HG02938 (cell line): ENCODE measurements at regions not wholly inside any gene's neighbourhood (a gene's known extent, or its start where the extent isn't known, plus 50 kb on each side); places are given as distances from the start of the nearest gene placed in this dataset.

ENCODE experiments used
- ATAC-seq: cut with Tn5 transposase; IDR thresholded peaks from one replicate; pipeline ENCODE4 v1.9.1; 2021; ENCODE audit warnings: mild to moderate bottlenecking, moderate library complexity; ENCODE audit not compliant: unreplicated experiment

GRCh38 chr3:157751386-157751785 lies 248.2 kb upstream of the VEPH1 start:
- no peak for ATAC-seq

- ATAC-seq, result no peak
Observed at GRCh38 chr3:157746391-157746790, 243.2 kb upstream of the VEPH1 start.

DNA sequence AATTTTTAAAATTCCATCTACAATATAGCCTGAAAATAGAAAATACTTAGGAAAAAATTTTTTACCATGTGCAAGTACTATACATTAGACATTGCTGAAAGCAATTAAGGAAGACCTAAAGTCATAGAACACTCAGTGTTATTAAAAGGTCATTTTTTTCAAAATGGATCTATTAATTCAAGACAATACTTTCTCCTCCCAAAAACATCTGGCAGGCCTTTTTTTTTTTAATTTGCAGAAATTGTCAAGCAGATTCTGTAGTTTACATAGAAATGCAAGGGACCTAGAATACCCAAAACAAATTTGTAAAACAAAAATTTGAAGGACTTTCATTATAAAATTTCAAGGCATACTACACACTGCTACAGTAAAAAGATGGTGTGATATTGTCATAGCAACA lies 238.4 kb upstream of the VEPH1 start:
- ATAC-seq, result no peak

- no peak for ATAC-seq
Observed at GRCh38 chr3:157738441-157738840, 235.2 kb upstream of the VEPH1 start.

GRCh38 chr3:157718800-157719199 lies 215.6 kb upstream of the VEPH1 start:
- no peak for ATAC-seq

GRCh38 chr3:157713101-157713500 lies 209.9 kb upstream of the VEPH1 start:
- ATAC-seq, result no peak

DNA sequence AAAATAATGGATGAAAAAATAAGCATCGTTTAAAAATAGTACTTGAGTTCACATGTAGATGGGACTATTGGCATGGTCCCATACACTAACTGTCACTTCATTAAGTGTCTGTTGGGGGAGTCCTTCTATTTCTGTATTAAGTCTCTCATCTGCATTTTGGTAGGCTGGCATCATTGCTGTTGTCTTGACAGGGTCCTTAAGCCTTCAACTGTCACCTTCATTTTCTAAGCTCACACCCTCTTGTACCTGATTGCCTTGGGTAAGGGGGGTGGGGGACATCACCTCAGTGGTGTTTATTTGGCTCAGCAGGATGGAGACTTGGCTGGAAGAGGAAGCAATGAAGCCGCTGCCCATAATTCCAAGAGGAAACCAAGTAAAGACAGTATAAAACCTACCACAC lies 202.0 kb upstream of the VEPH1 start:
- no peak for ATAC-seq

- ATAC-seq, result no peak
Observed at GRCh38 chr3:157700405-157700804, 197.2 kb upstream of the VEPH1 start.

- no peak for ATAC-seq
Observed at GRCh38 chr3:157695586-157695985, 192.4 kb upstream of the VEPH1 start.

DNA sequence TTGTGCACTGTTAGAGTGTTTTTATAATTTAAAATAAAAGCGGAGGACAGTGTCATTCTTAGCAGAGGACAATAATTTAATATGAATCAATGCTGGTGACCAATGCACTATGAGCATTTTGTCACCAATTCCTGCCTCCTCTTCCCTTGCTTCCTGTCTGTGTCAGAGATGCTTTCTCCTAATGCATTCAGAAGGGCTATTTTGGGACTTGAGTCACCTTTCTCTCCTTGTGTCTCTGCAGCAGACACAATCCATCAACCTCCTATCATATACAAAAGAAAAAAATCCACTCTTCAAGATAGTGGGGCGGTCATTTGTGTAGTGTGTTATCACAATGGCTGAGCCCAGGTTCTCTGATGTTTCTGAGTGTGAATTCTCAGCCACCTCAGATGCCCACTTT lies 191.9 kb upstream of the VEPH1 start:
- ATAC-seq, result no peak

DNA sequence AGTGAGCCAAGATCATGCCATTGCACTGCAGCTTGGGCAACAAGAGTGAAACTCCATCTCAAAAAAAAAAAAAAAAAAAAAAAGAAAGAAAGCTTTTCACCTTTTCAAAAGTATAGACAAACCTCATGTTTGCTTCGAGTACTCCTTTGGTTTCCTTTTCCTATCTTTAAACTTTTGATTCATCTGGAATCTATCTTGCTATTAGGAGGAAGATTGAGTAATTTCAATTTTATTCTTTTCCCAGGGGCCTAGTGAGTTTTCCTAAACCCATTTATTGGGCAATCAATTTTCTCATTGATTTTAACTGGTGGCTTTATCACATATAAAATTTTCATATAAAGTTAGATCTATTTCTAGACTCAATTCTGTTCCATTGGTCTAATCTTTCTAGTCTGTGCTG lies 190.5 kb upstream of the VEPH1 start:
- ATAC-seq, result no peak

DNA sequence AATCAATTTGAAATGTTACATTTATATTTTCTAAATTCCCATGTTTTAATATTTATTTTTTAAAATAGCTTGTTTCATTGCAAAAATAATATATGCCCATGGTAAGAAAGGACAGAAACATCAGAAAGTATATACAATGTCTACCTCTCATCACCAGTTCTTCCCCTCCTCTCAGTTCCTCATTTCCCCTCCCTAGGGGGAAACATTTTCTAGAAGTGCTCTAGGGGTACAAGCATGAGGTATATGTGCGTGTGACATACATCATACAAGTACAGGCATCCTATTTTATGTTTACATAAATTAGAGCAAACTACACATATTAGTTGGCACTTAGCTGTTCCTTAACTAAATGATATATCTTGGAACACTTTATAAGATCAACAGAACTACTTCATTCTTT lies 189.3 kb upstream of the VEPH1 start:
- ATAC-seq, result peak; percentile 87

DNA sequence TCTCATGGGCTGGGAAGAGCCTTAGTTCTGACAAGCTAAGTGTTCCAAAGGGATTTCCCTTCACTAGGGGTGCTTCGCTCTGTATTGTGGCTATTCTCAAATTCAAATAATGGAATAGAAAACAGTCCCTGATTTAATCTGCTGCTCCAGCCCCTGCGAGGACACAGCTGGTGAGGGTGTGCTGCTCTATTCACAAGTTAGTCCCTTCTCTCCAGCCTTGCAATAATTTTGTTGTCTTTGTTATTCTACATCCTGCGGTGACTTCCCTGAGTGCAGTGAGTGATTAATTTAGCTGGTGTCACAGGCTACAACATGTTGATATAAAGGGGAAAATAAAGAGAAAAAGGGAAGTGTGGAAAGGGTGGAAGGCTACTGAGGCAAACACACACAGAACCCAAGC lies 180.5 kb upstream of the VEPH1 start:
- no peak for ATAC-seq

DNA sequence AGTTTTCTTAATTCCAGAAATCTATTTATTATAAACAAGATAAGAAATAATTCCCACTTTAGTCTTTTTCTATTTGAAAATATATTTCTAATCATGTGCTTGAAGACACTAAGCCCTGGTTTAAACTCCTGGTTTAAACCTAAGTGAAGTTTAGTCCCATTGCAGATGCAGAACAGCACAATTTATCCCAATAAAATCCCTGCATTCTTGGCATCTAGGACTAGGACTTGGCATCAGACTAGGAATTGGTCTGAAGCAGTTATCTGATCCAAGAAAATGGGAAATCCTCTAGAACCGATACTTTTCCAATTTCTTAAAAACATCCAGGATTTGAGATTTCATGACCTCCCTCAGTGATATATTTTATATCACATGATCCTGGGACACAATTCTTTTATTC lies 168.8 kb upstream of the VEPH1 start:
- ATAC-seq, result no peak

DNA sequence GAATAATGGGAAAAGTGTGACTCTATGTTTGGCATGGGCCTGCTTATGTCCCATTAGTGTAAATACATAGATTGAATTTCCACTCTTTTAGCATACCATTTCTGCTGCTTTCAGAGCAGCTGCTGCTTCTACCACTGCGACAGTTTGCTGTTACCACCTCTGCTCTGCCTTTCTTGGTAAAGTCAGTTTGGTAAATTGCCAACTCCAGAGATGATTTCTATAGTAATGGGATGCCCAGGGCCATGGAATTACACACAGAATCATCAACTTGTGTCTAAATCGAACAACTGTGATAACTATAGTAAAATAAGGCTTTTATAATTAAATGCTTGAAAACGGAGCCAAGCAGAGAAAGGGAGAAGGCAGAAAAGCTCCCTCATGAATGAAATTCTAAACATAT lies 168.4 kb upstream of the VEPH1 start:
- no peak for ATAC-seq

DNA sequence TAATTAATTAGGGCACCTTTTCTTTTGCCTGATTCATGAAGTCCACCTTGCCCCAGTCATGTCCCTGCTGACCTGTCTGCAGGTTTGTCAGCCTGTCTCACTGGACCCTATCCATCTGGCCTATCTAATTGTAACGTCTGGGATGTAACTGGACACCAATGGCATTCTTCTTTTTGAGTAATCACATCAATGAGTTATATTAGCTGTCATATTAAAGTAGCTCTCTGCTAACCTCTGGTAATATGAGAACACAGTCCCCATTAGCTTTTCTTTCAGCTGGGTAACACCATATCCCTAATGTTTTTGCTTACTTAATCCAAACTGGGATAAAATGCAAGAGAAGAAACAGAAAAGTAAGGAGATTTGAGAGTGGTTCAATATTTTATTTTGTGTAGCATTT lies 166.2 kb upstream of the VEPH1 start:
- no peak for ATAC-seq

- ATAC-seq, result no peak
Observed at GRCh38 chr3:157667493-157667892, 164.3 kb upstream of the VEPH1 start.

- no peak for ATAC-seq
Observed at GRCh38 chr3:157662171-157662570, 159.0 kb upstream of the VEPH1 start.

GRCh38 chr3:157660847-157661246 lies 157.6 kb upstream of the VEPH1 start:
- ATAC-seq, result no peak

- no peak for ATAC-seq
Observed at GRCh38 chr3:157652366-157652765, 149.2 kb upstream of the VEPH1 start.

DNA sequence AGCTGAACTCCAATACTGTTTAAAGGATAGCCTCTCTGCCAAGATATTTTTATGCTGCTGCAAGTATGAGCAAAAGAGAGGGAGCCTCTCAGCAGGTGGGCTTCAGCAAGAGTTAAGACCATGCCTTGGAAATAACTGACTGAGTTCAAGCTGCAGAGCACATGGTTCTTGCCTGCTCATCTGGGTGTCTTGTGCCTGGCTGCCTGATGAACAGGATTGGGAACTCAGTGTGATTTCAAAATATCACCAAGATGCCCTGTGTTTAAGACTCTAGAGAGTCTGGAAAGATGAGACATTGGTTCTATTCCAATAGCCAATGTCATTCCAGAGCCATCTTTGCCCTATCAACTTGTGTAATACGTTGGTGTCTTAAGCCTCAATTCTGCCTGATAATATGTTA lies 147.5 kb upstream of the VEPH1 start:
- ATAC-seq, result no peak

GRCh38 chr3:157650172-157650571 lies 147.0 kb upstream of the VEPH1 start:
- no peak for ATAC-seq

GRCh38 chr3:157649511-157649910 lies 146.3 kb upstream of the VEPH1 start:
- no peak for ATAC-seq

DNA sequence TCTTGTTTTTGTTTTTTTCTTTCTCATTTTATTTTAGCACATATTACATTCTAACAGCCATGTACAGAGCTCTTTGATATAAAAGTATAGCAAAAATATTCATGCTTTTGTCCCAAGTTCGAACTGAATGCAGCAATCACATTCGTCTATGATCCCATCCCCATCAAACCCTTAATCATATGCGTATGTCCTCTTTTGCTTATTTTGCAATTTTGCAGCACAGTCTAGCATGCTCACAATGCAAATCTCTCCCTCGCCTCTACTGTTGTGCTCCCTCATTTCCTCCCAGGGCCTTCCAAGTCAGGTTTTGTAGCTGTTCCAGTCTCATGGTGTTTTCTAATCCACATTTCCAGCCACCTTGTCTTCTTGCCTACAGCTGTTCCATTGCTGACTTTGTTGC lies 144.6 kb upstream of the VEPH1 start:
- no peak for ATAC-seq
